ENCODE measurements at regions not wholly inside any gene's neighbourhood (a gene's known extent, or its start where the extent isn't known, plus 50 kb on each side); places are given as distances from the start of the nearest gene placed in this dataset.

- TF ChIP-seq CTCF (IDR thresholded peaks at IDR 0.05) (no peak), EZH2phosphoT487 (IDR thresholded peaks at IDR 0.05) (no peak), EZH2 (IDR thresholded peaks at IDR 0.05) (no peak)
These were observed 1320.2 kb upstream of the PCDH9 start for GRCh38 chr13:68550330-68550729.

Data from neural progenitor cell (in vitro differentiated cells).